ENCODE measurements at regions not wholly inside any gene's neighbourhood (a gene's known extent, or its start where the extent isn't known, plus 50 kb on each side); places are given as distances from the start of the nearest gene placed in this dataset.
A peak's percentile ranks its signal among the peaks of the same experiment; 100 is the strongest.

GRCh38 chr11:15471895-15472799 lies 357.4 kb downstream of the INSC start:
- TF ChIP-seq CTCF (IDR thresholded peaks at IDR 0.05), result no peak
- Histone ChIP-seq H3K27ac (peak overlapping the region; percentile 59), H3K4me1 (no peaks in the 10 kb centered on the region), H3K4me3 (no peak overlapping the region), H3K36me3 (no peaks in the 10 kb centered on the region), H3K9ac (ENCODE audit: low read depth in 2 of 2, low read length in 2 of 2) (no peak overlapping the region), H3K9me3 (no peaks in the 10 kb centered on the region), H3K27me3 (no peaks in the 10 kb centered on the region)
- no peak for DNase-seq
- intact Hi-C loops (cut with DNase I), result no loop called here

- no peak overlapping the region for H3K27ac ChIP-seq
- no peak for DNase-seq
Measured at GRCh38 chr11:15473954-15474837, 359.5 kb downstream of the INSC start.

GRCh38 chr11:15476371-15476917 lies 361.7 kb downstream of the INSC start:
- Histone ChIP-seq H3K27ac (no peak overlapping the region), H3K4me1 (no peaks in the 10 kb centered on the region), H3K27me3 (no peaks in the 10 kb centered on the region), H3K4me3 (no peak overlapping the region), H3K9ac (ENCODE audit: low read depth in 2 of 2, low read length in 2 of 2) (no peak overlapping the region), H3K36me3 (no peaks in the 10 kb centered on the region), H3K9me3 (no peaks in the 10 kb centered on the region)
- no peak for TF ChIP-seq CTCF (IDR thresholded peaks at IDR 0.05)
- intact Hi-C loops (cut with DNase I), result no loop called here
- DNase-seq, result no peak

More at GRCh38 chr11:15473954-15474837, 359.5 kb downstream of the INSC start:
- Histone ChIP-seq H3K9me3 (no peaks in the 10 kb centered on the region), H3K9ac (ENCODE audit: low read depth in 2 of 2, low read length in 2 of 2) (no peak overlapping the region), H3K36me3 (no peaks in the 10 kb centered on the region), H3K27me3 (no peaks in the 10 kb centered on the region), H3K4me3 (no peak overlapping the region), H3K4me1 (no peaks in the 10 kb centered on the region)
- no peak for TF ChIP-seq CTCF (IDR thresholded peaks at IDR 0.05)
- intact Hi-C loops (cut with DNase I), result no loop called here

- H3K27ac ChIP-seq, result no peak overlapping the region
- no peaks in the 10 kb centered on the region for H3K27me3 ChIP-seq
- no peak overlapping the region for H3K4me3 ChIP-seq
- H3K9ac ChIP-seq (ENCODE audit: low read depth in 2 of 2, low read length in 2 of 2), result no peak overlapping the region
- DNase-seq, result no peak
- no peak for TF ChIP-seq CTCF (IDR thresholded peaks at IDR 0.05)
- no peaks in the 10 kb centered on the region for H3K36me3 ChIP-seq
- no peaks in the 10 kb centered on the region for H3K4me1 ChIP-seq
- intact Hi-C loops (cut with DNase I), result no loop called here
- H3K9me3 ChIP-seq, result no peaks in the 10 kb centered on the region
Measured at GRCh38 chr11:15481871-15482270, 367.1 kb downstream of the INSC start.

- TF ChIP-seq CTCF (IDR thresholded peaks at IDR 0.05), result no peak
- H3K27me3 ChIP-seq, result no peaks in the 10 kb centered on the region
- intact Hi-C loops (cut with DNase I), result no loop called here
- H3K9ac ChIP-seq (ENCODE audit: low read depth in 2 of 2, low read length in 2 of 2), result no peak overlapping the region
- H3K27ac ChIP-seq, result no peak overlapping the region
- no peak for DNase-seq
- no peaks in the 10 kb centered on the region for H3K4me1 ChIP-seq
- no peaks in the 10 kb centered on the region for H3K9me3 ChIP-seq
- no peak overlapping the region for H3K4me3 ChIP-seq
- no peaks in the 10 kb centered on the region for H3K36me3 ChIP-seq
Measured at GRCh38 chr11:15483205-15483604, 368.5 kb downstream of the INSC start.
